HG03135 (cell line): ENCODE measurements at regions not wholly inside any gene's neighbourhood (a gene's known extent, or its start where the extent isn't known, plus 50 kb on each side); places are given as distances from the start of the nearest gene placed in this dataset.

ENCODE experiments used
- ATAC-seq: cut with Tn5 transposase; IDR thresholded peaks from one replicate; pipeline ENCODE4 v1.9.1; 2021; ENCODE audit warnings: mild to moderate bottlenecking, moderate library complexity; ENCODE audit not compliant: unreplicated experiment

- no peak for ATAC-seq
These were observed 320.2 kb downstream of the CDC14C start for GRCh38 chr7:49244543-49244942.

GRCh38 chr7:49245062-49245461 is 320.7 kb downstream of the CDC14C start:
- ATAC-seq = no peak

- no peak for ATAC-seq
These were observed 323.4 kb downstream of the CDC14C start for GRCh38 chr7:49247759-49248158.

- no peak for ATAC-seq
These were observed 330.7 kb downstream of the CDC14C start for GRCh38 chr7:49255054-49255453.

- no peak for ATAC-seq
These were observed 336.2 kb downstream of the CDC14C start for GRCh38 chr7:49260538-49260937.

- ATAC-seq = no peak
These were observed 337.6 kb downstream of the CDC14C start for GRCh38 chr7:49261928-49262327.

GRCh38 chr7:49264530-49264929 is 340.2 kb downstream of the CDC14C start:
- no peak for ATAC-seq

- ATAC-seq = no peak
These were observed 349.6 kb downstream of the CDC14C start for GRCh38 chr7:49273897-49274296.

GRCh38 chr7:49279891-49280290 is 355.5 kb downstream of the CDC14C start:
- ATAC-seq = no peak

- no peak for ATAC-seq
These were observed 363.3 kb downstream of the CDC14C start for GRCh38 chr7:49287653-49288052.

- ATAC-seq = no peak
These were observed 370.3 kb downstream of the CDC14C start for GRCh38 chr7:49294611-49295010.

GRCh38 chr7:49295146-49295545 is 370.8 kb downstream of the CDC14C start:
- no peak for ATAC-seq

GRCh38 chr7:49297958-49298357 is 373.6 kb downstream of the CDC14C start:
- no peak for ATAC-seq

GRCh38 chr7:49308787-49309186 is 384.4 kb downstream of the CDC14C start:
- ATAC-seq = no peak

GRCh38 chr7:49320083-49320482 is 395.7 kb downstream of the CDC14C start:
- no peak for ATAC-seq

- no peak for ATAC-seq
These were observed 397.5 kb downstream of the CDC14C start for GRCh38 chr7:49321843-49322242.

- no peak for ATAC-seq
These were observed 398.1 kb downstream of the CDC14C start for GRCh38 chr7:49322476-49322875.

GRCh38 chr7:49324040-49324439 is 399.7 kb downstream of the CDC14C start:
- no peak for ATAC-seq

- ATAC-seq = no peak
These were observed 400.4 kb downstream of the CDC14C start for GRCh38 chr7:49324707-49325106.

- ATAC-seq = no peak
These were observed 401.2 kb downstream of the CDC14C start for GRCh38 chr7:49325571-49325970.

- ATAC-seq = no peak
These were observed 402.8 kb downstream of the CDC14C start for GRCh38 chr7:49327155-49327554.

- no peak for ATAC-seq
These were observed 409.0 kb downstream of the CDC14C start for GRCh38 chr7:49333180-49333881.

- no peak for ATAC-seq
These were observed 417.5 kb downstream of the CDC14C start for GRCh38 chr7:49341849-49342248.
